Astrocyte of the spinal cord (primary cell): ENCODE measurements at regions not wholly inside any gene's neighbourhood (a gene's known extent, or its start where the extent isn't known, plus 50 kb on each side); places are given as distances from the start of the nearest gene placed in this dataset.
"Not testable (repeated sequence)": the region's sequence is repeated elsewhere in the genome, so short reads cannot be mapped to it uniquely, and the experiment has no call there.

Experiments used
- DNase-seq: peaks from one replicate; pipeline ENCODE4 v3.0.0; 2011; ENCODE audit warnings: low read depth, low spot score
- H3K4me3 ChIP-seq: 2 replicates; pipeline ENCODE4 v1.5.1; 2011; ENCODE audit warnings: low read depth, mild to moderate bottlenecking, low read length, moderate library complexity
- CTCF ChIP-seq: IDR thresholded peaks from 2 replicates; pipeline ENCODE4 v1.5.1; 2012; ENCODE audit warnings: low read depth, mild to moderate bottlenecking, low read length, inconsistent platforms
- in situ Hi-C: cut with HindIII; loops from 2 replicates; pipeline ENCODE4 v1.10.0; 2017; ENCODE audit warnings: low sequenced_read_pairs

GRCh38 chrX:98299785-98300184 lies 1416.1 kb downstream of the RPA4 start:
- H3K4me3 ChIP-seq: no peak overlapping the region
- in situ Hi-C loops: no loop called here
- DNase-seq: peak; percentile 0
- TF ChIP-seq CTCF: no peak

GRCh38 chrX:98300536-98300935 lies 1416.8 kb downstream of the RPA4 start:
- H3K4me3 ChIP-seq, DNase-seq, in situ Hi-C loops: not testable (repeated sequence)

GRCh38 chrX:98331407-98331806 lies 1447.7 kb downstream of the RPA4 start:
- no peak overlapping the region for H3K4me3 ChIP-seq
- in situ Hi-C loops: no loop called here
- TF ChIP-seq CTCF: no peak
- DNase-seq: no peak

- no peak overlapping the region for H3K4me3 ChIP-seq
- in situ Hi-C loops: no loop called here
- no peak for TF ChIP-seq CTCF
- no peak for DNase-seq
Measured at GRCh38 chrX:98338544-98338943, 1454.8 kb downstream of the RPA4 start.

GRCh38 chrX:98350940-98351339 lies 1467.2 kb downstream of the RPA4 start:
- H3K4me3 ChIP-seq: no peak overlapping the region
- DNase-seq: no peak
- in situ Hi-C loops: no loop called here
- no peak for TF ChIP-seq CTCF

GRCh38 chrX:98357146-98357545 lies 1473.4 kb downstream of the RPA4 start:
- no peak for DNase-seq
- no peak for TF ChIP-seq CTCF
- in situ Hi-C loops: no loop called here
- H3K4me3 ChIP-seq: no peak overlapping the region

- DNase-seq: no peak
- no peak for TF ChIP-seq CTCF
- in situ Hi-C loops: no loop called here
- H3K4me3 ChIP-seq: no peak overlapping the region
Measured at GRCh38 chrX:98362630-98363029, 1478.9 kb downstream of the RPA4 start.
